HG02798 (cell line): ENCODE measurements at regions not wholly inside any gene's neighbourhood (a gene's known extent, or its start where the extent isn't known, plus 50 kb on each side); places are given as distances from the start of the nearest gene placed in this dataset.
A peak's percentile ranks its signal among the peaks of the same experiment; 100 is the strongest.

Experiments used
- ATAC-seq: cut with Tn5 transposase; IDR thresholded peaks from one replicate; pipeline ENCODE4 v1.9.1; 2021; ENCODE audit warnings: mild to moderate bottlenecking; ENCODE audit not compliant: unreplicated experiment, poor library complexity

DNA sequence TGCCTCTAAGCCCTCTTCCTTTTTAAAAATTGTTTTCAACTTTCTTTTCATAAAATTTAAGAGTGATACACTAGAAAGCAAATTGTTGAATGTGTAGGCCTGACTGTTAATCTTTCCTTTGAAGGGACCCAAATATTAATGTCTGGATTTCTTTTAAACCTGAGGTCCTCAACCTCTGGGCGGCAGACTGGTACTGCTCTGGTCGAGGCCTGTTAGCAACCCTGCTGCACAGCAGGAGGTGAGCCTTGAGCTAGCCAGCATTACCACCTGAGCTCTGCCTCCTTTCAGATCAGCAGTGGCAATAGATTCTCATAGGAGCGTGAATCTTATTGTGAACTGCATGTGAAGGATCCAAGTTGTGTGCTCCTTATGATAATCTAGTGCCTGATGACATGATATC, 191.2 kb downstream of the MANEA start:
- peak; percentile 67 for ATAC-seq

DNA sequence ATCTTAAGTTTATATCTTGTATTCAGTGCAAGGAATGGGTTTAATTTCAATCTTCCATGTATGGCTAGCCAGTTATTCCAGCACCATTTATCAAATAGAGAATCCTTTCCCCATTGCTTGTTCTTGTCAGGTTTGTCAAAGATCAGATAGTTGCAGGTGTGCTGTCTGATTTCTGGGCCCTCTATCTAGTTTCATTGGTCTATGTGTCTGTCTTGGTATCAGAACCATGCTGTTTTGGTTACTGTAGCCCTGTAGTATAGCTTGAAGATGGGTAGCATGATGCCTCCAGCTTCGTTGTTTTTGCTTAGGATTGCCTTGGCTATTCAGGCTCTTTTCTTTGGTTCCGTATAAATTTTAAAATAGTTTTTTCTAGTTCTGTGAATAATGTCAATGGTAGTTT, 200.0 kb downstream of the MANEA start:
- ATAC-seq = no peak

DNA sequence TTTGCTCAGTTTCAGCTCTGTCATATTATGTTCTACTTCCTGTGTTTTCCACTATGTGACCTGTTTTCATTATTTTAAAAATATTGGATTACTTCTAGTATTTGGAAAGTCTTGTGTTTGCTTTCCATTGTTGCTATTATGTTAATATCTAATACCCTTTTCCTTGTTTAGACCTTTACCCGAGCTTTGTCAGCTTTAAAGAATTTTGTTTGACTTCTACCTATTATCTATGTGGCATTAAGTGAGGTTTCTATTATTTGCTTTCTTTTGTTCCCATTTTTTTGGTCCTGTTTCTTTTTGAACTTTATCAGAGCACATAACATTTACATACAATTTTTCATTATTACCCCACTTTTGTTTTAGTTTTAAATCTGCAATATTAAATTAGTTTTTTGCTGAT, 202.7 kb downstream of the MANEA start:
- ATAC-seq = no peak

DNA sequence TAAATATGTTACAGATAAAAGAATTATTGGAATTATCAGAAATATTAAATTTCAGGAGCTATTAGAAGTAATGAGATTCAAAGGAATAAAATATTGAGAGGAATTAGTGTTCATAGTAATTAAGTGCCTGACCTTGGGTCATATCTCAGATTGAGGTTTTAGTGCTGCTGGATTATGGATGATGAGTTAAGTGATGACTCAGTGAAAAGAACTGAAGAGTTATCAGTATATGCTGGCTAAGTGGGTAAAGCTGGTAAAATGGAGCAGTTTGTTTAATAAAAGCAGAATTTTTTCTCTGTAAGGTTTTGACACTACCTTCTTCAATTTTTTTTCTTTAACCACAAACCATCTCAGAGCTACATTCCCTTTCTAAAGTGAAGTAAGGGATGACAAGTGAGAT, 206.7 kb downstream of the MANEA start:
- no peak for ATAC-seq

DNA sequence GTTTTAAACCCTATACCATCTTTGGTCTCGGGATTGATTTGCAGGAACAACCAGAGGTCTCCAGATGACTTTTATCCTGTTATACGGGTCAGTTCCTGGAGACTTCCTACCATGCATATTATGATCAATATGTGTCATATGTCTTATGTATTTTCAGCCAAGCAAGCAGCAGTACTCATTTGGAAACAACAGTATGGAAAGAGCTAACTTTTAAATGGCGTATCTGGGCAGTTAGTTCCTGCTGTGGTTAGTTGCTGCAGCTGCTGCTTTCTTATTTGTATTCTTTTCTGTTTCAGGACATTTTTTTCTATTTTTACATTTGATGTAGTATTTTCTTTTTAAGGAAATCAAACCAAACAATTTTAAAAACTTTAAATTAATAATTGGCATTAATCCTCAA, 207.5 kb downstream of the MANEA start:
- ATAC-seq = peak; percentile 81

DNA sequence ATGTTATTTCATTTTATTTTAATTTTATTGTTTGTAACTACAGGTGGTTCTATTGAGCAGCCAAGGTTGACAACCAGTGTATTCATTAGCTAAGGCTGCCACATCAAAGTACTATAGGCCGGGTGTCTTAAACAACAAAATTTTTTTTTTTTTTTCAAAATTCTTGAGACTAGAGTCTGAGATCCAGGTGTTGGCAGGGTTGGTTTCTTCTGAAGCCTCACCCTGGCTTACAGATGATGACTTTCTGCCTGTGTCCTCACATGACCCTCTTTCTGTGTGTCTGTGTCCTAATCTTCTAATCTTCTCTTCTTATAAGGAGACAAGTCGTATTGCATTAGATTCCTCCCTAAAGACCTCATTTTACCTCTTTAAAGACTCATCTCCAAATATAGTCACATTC, 208.4 kb downstream of the MANEA start:
- peak; percentile 70 for ATAC-seq

DNA sequence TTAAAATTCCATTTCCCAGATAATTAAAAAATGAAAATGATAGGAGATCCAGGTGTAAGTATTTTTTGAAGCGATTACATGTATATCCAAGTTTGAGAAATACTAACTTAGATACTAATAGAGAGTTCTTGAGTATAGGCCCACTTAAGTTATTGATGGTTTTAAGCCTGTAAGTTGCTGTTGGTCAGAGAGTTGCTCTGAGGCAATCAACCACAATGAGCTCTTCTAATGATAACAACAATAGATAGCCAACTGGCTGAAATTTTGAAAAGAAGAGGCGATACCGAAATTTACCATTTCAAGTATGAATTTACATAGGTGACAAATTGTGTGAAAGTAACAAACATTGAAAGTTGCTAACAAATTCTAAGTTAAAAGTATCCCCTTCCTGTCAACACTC, 209.5 kb downstream of the MANEA start:
- no peak for ATAC-seq

DNA sequence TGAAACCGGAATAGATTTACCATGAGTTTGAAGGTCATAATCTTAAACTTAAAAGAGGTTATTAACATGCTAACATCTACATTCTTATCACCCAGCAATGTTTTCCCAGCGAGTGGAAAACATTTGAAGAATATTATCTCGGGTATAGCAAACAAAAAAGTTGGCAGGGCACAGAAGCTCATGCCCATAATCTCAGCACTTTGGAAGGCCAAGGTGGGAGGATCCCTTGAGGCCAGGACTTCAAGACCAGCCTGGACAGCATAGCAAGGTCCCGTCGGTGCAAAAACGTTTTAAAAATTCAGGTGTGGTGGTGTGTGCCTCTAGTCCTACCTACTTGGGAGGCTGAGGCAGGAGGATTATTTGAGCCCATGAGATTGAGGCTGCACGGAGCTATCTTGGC, 213.5 kb downstream of the MANEA start:
- ATAC-seq = no peak

DNA sequence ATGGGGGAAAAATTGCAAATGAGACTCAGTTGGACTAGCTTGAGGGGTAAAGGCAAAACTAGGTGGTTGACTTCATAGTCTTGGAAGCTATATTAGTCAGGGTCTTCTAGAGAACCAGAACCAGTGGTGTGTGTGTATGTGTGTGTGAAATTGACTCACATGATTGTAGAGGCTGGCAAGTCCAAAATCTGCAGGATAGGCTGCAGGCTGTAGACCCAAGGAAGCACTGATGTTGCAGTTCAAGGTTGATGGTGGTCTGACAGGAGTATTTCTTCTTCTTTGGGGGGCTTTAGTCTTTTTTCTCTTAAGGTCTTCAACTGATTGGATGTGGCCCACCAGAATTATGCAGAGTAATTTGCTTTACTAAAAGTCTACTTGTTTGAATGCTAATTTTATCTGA, 217.4 kb downstream of the MANEA start:
- no peak for ATAC-seq

DNA sequence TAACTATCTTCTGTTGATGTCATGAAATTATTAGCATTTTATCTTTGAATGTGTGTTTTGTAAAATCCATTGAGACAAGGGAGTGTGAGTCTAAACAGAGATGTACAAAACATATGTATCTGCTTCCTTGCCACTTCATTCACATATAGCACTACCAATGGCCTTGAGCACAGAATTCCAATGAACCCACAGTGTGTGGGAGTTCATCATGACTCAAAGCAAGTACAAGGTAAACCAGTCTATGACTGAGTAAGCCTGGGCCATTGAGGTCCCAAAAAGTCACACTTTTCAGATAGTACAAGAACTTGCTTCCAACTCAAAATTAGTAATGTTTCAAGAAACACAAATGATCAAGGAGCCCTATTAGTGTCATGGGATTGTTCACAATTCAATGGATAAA, 218.6 kb downstream of the MANEA start:
- no peak for ATAC-seq

DNA sequence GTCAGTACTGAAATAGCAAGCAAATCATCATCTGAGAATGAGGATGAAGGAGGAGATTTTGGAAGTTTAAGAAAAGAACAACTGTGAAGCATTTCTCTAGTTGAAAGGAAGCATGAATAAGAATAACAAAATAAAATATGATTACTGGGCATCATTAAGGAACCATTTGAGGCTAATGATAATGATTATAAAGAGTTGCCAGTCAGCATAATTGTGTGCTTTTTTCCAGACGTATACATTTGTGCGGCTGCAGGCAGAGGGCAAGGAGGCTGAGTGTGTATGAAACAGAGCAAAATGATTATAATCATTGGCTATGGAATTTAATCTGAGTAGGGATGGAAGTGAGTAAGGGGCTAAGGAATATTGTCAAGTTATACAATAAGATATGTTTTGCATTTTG, 218.7 kb upstream of the FUT9 start:
- ATAC-seq = no peak

DNA sequence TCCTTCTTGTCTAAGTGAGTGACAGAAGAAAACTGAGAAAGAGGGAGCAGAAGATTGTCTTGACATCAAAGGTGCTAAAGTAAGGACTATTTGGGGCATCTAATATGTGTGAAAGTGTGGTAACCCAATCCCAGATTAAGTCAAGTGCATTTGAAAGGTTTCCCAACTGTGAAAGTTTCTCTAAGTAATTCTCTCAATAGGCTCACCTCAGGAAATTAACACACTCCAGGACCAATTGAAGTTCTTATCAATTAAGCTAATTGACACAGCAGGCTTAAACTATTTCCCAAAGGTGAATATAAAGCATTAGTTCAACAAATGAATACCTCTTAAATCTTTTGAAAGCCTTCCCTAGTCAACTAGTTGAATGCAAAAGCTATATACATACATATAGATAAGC, 212.8 kb upstream of the FUT9 start:
- no peak for ATAC-seq

DNA sequence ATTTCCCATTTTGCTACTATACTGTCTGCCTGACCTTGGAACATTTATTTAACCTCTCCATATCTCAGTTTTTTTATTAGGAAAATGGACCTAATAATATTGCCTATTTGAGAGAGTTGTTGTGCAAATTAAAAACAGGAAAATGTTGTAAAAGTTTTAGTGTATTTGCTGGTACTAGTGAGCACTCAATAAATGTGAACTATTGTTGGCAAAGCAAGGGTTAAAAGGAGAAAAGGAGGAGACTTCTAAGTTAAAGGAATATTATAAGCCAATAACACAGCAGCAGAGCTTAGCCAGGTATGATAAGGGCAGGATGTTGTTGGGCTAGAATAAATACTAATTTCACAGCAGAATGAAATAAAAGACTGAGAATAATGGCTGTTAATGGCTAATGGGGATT, 211.9 kb upstream of the FUT9 start:
- ATAC-seq = no peak

DNA sequence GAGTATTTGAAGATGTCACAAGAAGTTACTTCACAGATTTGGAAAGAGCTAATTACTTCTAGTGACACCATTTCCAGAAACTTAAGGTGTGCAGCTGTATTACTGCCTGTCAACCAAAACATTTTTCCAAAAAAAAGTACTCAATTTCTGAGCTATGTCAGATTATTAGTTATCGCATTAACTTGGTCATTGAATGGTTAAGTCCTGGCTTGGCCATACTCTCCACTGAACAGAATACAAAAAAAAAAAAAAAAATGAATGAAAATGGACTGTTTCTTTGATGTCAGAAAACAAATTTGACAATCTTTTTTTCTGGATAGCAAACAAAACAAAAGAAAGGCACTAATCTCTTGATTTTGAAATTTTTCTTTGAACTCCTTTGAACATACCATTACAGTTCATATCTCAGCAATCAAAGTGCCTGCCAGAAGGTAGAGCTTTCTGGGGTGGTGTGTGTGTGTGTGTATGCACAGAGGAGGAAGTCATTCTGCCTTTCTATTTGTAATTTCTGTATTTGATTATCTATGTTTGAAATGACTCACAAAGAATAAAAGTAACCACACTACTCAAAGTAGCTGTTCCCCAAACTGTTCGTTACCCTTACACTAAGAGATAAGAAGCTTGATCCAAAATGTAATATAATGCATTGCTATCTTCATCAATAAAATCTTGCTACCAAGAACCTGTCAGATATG, 210.8 kb upstream of the FUT9 start:
- ATAC-seq = peak; percentile 76

DNA sequence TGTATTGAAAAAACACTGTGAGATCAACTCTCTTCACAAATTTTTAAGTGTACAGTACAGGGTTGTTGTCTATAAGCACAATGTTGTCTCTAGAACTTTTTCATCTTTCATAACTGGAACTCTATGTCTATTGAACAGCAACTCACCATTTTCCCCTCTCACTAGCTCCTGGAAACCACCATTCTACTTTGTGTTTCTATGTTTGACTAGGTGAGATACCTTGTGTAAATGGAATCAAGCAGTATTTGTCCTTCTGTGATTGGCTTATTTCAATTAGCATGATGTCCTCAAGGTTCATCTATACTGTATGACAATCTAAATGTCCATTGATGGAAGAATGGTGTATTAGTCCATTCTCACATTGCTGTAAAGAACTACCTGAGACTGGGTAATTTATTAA, 210.1 kb upstream of the FUT9 start:
- ATAC-seq = peak; percentile 49

DNA sequence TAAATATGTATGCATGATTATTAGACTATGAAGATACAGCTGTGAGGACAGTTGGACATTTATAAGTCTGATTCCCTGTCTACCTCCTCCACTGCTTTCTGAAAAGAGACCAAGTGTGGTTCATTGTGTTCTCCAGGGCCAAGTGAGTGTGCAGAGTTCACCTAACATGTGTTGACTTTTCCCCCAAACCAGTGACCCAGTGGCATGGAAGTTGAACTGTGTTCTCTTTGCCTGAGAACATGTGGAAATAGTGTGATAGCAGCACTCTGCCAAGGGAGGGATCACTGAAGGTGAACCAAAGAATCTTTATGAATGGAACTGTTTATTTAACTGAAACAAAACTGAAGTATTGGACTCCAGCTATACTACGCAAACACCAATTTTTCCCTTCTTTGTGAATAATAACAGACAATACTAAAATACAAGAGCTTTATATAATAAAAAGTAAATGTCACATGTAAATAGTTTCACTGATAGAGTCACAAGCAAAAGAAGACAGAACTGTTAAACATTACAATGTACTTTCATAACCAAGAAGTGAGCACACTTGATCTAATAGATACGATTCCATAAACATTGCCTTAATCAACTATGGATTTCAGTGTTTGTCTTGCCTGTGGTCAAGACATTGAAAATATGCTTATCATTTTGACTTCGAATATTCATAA, 200.3 kb upstream of the FUT9 start:
- ATAC-seq = no peak

DNA sequence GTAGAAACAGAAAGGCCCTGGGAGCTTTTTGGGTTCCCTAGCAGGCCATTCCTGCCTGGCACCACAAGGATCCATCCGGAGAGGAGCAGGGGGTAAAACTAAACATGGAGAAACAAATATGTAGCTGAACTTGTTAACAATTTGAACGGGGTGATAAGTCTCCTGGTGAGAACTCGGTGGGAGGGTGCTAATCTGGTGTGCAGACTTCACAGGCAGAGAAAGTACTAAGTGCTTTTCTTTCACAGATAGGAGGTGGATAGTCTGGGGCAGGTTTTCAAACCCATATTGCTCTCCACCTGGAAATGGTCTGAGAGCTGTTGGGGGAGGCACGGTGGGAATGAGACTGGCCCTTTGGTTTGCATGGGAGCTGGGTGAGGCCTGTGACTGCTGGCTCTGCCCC, 196.3 kb upstream of the FUT9 start:
- ATAC-seq = no peak

DNA sequence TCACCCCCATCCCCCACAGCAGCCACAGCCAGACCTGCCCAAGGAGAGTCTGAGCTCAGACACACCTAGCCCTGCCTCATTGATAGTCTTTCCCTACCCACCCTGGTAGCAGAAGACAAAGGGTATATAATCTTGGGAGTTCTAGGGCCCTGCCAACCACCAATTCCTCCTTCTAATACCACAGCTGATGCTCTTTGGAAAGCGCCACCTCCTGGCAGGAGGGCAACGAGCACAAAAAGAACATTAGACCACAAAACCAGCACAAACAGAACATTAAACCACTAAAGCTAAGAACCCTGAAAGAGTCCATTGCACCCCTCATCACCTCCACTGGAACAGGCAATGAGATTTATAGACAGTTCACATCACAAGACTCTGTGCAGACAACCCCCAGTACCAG, 195.8 kb upstream of the FUT9 start:
- no peak for ATAC-seq

DNA sequence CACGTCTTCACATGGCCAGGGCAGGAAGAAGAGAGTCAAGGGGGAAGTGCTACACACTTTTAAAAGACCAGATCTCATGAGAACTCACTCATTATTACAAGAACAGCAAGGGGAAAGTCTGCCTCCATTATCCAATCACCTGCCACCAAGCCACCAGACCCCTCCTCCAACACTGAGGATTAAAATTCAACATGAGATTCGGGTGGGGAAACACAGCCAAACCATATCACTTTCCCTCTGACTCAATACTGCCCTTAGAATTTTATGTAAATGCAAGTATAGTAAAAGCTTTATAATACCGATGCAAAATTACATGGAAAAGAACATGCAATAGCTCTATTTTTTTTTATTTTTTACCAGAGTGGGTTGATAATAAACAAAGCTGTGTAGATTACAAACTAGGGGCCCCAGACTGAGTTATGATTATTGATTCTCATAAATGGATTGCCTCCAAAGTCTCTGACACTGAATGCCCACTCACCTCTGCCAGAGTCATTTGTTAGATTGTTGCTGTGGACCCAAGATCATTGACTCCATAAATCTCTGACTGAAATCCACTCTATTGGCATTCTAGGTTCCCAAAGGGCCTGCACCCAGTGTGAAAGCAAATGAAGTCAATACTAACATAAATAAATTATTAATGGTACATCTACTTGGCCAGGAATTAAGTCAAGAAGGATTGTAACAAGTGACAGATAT, 184.8 kb upstream of the FUT9 start:
- no peak for ATAC-seq

DNA sequence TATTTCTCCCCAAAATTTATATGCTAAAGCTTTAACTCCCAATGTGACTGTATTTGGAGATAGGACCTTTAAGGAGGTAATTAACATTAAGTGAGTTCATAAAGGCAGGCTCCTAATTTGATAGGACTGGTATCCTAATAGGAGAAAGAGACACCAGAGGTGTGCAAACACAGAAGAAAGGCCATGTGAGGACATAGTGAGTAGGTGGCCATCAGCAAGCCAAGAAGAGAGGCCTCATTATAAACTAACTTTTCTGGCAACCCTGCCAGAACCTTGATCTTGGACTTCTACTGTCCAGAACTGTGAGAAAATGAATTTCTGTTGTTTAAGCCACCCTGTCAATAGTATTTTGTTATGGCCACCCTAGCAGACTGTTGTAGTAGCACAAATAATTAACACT, 177.9 kb upstream of the FUT9 start:
- no peak for ATAC-seq

DNA sequence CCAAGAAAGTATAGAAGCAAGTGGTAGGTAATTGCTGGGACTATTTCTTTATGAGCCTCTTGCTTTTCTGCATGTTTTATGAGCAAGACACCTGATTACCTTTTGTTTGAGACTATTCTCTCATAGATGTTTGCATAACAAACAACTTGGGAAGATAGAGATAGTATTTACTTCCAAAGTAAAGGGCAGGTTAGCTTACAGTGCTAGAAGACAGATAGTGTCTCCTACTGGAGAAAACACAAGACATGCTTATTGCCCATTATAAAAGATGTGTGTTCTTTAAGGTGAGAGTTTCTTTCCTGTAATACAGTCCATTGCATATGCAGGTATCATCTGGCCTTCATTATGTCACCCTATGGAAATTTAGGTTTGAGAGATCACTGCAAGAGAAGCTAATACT, 174.2 kb upstream of the FUT9 start:
- no peak for ATAC-seq

DNA sequence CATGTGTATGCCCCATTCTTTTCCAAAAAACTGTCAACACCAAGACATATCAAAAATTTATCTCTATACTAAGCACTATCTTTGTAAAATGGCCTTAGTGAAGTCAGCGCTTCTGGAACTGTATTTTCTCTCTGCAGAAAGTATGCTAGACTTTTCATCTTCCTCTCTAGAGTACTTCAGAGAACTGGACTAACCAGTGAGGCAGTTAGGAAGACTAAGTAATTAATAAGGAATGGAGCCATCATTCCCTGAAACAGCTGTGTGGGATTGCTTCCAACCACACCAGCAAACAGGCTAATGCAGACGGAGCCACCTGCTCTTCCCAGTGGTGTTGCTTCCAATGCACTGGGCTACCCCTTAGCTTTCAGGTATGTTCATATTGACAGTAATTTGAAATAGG, 169.1 kb upstream of the FUT9 start:
- no peak for ATAC-seq
